GM19467 (cell line): ENCODE measurements at regions not wholly inside any gene's neighbourhood (a gene's known extent, or its start where the extent isn't known, plus 50 kb on each side); places are given as distances from the start of the nearest gene placed in this dataset.

Experiments used
- ATAC-seq: cut with Tn5 transposase; IDR thresholded peaks from one replicate; pipeline ENCODE4 v1.9.1; 2021; ENCODE audit warnings: mild to moderate bottlenecking, moderate library complexity; ENCODE audit not compliant: unreplicated experiment

DNA sequence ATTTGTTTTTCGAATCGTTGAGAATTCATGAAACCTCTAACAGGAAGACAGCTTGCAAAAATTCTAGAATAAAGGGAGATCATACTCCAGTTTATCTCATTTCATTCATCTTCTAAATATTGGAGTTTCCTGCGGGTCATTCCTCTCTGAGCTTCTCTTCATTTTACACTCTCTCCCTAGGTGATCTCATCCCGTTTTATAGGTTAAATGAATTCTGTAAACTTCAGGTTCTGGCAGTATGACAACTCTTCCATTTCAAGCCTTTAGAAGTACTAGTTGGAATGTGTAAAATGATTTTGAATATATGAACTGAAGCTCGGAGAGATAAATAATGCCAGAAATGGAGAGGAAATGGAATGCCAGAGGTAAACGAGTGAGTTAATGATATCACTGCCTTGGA is 312.4 kb downstream of the METTL4 start:
- ATAC-seq: no peak

GRCh38 chr18:2263303-2263890 is 307.9 kb downstream of the METTL4 start:
- no peak for ATAC-seq

GRCh38 chr18:2274613-2275012 is 296.7 kb downstream of the METTL4 start:
- no peak for ATAC-seq

DNA sequence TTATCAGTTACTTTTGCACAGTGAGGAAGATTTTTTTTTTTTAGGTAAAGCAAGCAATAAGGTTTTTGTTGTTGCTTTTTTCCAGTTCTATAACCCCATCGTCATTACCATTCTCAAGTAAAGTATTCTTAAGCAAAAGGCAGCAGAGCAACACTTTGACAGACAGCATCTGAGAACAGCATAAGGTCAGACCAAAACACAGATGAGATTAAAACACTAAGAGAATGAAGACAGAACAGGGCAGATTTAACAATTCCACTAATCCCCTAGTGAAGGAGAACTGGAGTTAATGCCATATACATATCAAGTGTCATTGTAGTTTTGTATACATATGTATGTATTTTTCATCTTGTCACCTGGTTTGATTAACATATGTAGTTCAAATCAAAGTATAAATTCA is 290.2 kb downstream of the METTL4 start:
- no peak for ATAC-seq

GRCh38 chr18:2281523-2282199 is 289.6 kb downstream of the METTL4 start:
- ATAC-seq: no peak

- ATAC-seq: no peak
Measured at GRCh38 chr18:2293109-2293839, 278.0 kb downstream of the METTL4 start.

DNA sequence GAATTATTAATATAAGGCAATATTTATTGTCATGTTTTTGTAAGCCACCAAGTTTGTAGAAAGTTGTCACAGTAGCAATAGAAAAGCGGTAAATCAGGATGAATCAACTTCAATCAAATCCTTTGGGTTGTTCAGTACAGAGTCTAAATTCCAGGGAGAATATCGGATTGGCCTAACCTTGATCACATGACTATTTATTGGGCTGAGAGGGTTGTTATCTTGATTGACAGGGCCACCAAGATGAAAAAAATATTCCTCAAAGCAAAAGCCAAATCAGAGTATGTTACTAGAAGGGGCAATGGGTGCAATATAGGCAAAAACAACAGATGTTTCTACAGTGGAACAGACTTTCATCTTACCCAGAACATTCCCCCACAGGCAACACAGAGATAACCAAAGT is 270.0 kb downstream of the METTL4 start:
- ATAC-seq: no peak

DNA sequence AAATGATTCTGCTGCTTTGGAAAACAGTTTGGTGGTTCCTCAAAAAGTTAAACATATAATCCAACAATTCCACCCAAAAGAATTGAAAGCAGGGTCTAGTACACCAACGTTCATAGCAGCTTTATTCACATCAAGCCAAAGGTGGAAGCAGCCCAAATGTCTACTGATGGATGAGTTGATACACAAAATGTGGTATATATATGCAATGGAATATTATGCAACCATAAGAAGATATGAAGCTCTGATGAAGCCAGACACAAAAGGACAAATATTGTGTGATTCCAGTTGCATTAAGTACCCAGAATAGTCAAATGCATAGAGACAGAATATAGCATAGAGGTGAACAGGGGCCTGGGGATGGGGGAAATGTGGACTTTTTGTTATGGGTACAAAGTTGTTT is 269.3 kb downstream of the METTL4 start:
- ATAC-seq: no peak

- ATAC-seq: no peak
Measured at GRCh38 chr18:2302628-2303516, 268.4 kb downstream of the METTL4 start.

- ATAC-seq: no peak
Measured at GRCh38 chr18:2303517-2304238, 267.6 kb downstream of the METTL4 start.

DNA sequence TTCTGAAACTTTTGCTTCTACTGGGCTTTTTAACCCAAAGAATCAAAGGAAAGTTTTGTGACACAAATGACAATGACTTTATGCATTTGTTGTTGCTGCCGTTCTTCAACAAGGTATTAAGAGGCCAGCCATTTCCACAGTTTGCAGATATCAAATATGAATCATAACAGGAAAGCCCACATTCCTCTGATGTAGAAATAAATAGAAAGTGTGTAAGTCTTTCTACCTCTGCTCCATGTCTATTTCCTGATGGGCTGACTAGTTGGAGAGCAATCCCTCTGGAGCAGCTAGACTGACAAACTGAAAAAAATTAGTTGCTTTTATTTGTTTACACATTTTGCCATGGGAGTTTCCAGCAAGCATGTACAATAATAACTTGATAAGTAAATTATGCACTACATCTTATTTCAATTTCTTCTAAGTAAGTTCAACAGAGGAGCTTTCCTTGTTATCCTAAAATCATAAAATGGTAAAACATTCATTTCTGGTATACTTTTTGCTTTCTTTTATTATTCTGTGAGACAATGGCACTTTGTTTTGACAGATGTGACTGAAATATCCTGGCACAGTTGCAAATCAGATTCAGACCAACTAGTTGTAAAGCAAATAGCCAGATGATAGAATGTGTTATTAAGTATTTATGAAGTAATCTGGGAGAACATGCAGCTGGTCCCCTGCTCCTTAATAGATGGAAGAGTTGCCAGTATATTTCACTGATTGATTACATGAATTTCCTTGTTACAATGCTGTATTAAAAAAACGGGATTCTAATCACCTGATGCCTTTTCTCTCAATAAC is 266.7 kb downstream of the METTL4 start:
- no peak for ATAC-seq

DNA sequence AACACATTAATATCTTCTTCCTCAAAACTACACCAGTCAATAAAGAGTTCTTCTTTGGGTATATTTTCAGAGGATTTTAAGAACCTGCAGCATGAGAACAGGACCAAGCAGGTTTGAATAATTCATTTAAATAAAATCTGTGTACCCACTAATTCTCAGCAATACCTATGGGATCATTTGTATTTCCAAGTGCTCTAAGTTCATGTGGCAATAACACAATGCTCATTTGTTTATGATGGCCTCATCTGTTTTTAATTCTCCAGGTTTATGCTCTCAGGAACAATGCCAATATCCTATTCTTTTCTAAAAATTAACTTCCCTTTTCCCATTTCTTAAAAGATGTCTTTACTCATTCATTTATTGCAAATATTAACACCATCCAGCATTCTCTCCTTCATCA is 264.7 kb downstream of the METTL4 start:
- ATAC-seq: no peak

- no peak for ATAC-seq
Measured at GRCh38 chr18:2310886-2311285, 260.4 kb downstream of the METTL4 start.

- peak; percentile 68 for ATAC-seq
Measured at GRCh38 chr18:2312440-2312839, 258.9 kb downstream of the METTL4 start.

GRCh38 chr18:2313332-2313731 is 258.0 kb downstream of the METTL4 start:
- ATAC-seq: no peak

DNA sequence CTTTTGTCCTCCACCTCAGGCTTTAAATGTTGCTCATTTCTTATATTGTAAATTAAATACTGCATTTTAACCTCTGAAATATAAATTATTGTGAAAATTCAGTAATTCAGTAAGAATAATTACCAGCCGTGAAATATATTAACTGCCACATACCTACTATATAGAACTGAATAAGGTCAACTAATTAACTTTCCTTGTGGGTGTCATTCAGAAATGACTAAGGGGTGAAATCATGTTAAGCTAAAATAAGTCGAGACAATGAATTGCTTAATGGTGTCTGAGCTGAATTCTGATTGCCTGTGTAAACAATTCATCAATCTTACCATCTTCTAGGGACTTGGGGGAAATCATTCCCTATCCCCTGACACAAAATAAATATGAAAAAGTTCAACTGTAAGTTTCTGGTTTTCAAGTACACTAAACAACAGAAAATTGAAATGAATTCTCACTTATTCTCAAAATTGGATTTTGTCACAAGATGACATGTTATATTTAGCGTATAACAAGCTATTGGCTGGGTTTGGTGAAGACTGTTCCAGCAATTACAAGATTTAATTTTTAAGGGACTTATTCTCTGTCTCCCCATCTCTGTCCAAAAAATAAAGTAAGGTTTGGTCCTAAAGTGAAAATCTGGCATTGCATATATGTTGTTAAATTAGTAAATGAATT is 255.1 kb downstream of the METTL4 start:
- ATAC-seq: no peak

- ATAC-seq: no peak
Measured at GRCh38 chr18:2316751-2317696, 254.3 kb downstream of the METTL4 start.

DNA sequence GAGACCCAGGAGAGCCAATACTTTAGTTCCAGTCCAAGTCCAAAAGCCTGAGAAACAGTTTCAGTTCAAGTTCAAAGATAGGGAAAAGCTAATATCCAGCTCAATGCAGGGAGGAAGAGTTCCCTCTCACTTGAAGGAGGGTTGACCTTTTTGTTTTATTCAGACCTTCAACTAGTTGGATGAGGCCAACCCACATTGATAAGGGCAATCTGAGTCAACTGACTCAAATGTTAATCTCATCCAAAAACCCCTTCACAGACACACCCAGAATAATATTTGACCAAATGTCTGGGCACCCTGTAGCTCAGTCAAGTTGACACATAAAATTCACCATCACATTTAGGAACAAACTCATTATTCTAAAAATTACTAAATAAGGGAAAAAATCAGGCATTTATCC is 246.8 kb downstream of the METTL4 start:
- ATAC-seq: no peak
